ENCODE measurements at regions not wholly inside any gene's neighbourhood (a gene's known extent, or its start where the extent isn't known, plus 50 kb on each side); places are given as distances from the start of the nearest gene placed in this dataset.

GRCh38 chr20:57079031-57080005 lies 187.1 kb downstream of the BMP7 start:
- Histone ChIP-seq H3K27me3 (ENCODE audit: control insufficient read depth, insufficient read depth, low read length) (no peaks in the 10 kb centered on the region), H3K36me3 (ENCODE audit: control insufficient read depth, insufficient read depth, low read length) (no peaks in the 10 kb centered on the region), H3K4me3 (ENCODE audit: low read depth, low read length) (no peak overlapping the region)
- POLR2A ChIA-PET: no interaction called here
- CTCF ChIA-PET: interaction anchor here (1.3 kb wide), 2 partner anchors 12 to 267 kb away, joined by 3 to 4 read pairs; no protein-coding TSS in a partner anchor
- TF ChIP-seq, protein P1, sequence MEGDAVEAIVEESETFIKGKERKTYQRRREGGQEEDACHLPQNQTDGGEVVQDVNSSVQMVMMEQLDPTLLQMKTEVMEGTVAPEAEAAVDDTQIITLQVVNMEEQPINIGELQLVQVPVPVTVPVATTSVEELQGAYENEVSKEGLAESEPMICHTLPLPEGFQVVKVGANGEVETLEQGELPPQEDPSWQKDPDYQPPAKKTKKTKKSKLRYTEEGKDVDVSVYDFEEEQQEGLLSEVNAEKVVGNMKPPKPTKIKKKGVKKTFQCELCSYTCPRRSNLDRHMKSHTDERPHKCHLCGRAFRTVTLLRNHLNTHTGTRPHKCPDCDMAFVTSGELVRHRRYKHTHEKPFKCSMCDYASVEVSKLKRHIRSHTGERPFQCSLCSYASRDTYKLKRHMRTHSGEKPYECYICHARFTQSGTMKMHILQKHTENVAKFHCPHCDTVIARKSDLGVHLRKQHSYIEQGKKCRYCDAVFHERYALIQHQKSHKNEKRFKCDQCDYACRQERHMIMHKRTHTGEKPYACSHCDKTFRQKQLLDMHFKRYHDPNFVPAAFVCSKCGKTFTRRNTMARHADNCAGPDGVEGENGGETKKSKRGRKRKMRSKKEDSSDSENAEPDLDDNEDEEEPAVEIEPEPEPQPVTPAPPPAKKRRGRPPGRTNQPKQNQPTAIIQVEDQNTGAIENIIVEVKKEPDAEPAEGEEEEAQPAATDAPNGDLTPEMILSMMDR (IDR thresholded peaks at IDR 0.05; ENCODE audit: insufficient read depth, low read depth, low read length): no peak
- DNase-seq (ENCODE audit: low read depth): no peak

DNA sequence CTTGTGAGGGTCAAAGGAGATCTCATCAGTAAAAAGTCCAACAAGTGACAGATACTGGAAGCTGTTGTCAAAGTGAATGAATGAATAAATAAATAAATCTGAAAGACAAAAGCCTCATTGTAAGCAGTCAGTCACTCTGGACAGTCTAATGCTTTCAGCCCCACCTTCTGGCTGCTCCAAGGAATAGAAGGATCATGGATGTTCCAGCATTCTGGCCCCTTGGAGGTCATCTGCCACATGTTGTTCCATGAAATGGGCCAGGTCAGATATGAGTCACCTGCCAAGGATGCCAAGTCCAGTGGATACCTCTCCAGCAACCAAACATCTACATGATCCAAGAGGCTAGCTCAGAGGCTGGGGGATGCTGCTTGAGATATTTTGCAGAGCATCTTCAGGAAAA lies 185.6 kb downstream of the BMP7 start:
- no peak for DNase-seq (ENCODE audit: low read depth)
- TF ChIP-seq, protein P1 (IDR thresholded peaks at IDR 0.05; ENCODE audit: insufficient read depth, low read depth, low read length): peak; percentile 48
- ChIA-PET CTCF (interaction anchor here (0.6 to 2.4 kb wide), 6 partner anchors 9 to 656 kb away, joined by 3 to 14 read pairs (median 6); no protein-coding TSS in a partner anchor), POLR2A (no interaction called here)
- H3K36me3 ChIP-seq (ENCODE audit: control insufficient read depth, insufficient read depth, low read length): no peaks in the 10 kb centered on the region
- no peaks in the 10 kb centered on the region for H3K27me3 ChIP-seq (ENCODE audit: control insufficient read depth, insufficient read depth, low read length)
- no peak overlapping the region for H3K4me3 ChIP-seq (ENCODE audit: low read depth, low read length)

- no peak overlapping the region for H3K4me3 ChIP-seq (ENCODE audit: low read depth, low read length)
- no peaks in the 10 kb centered on the region for H3K27me3 ChIP-seq (ENCODE audit: control insufficient read depth, insufficient read depth, low read length)
- CTCF ChIA-PET: interaction anchor here (0.5 to 2.4 kb wide), 2 partner anchors 267 to 532 kb away, joined by 3 to 14 read pairs; no protein-coding TSS in a partner anchor
- POLR2A ChIA-PET: no interaction called here
- TF ChIP-seq, protein P1 (IDR thresholded peaks at IDR 0.05; ENCODE audit: insufficient read depth, low read depth, low read length): no peak
- no peaks in the 10 kb centered on the region for H3K36me3 ChIP-seq (ENCODE audit: control insufficient read depth, insufficient read depth, low read length)
- no peak for DNase-seq (ENCODE audit: low read depth)
Measured at GRCh38 chr20:57082357-57082945, 184.0 kb downstream of the BMP7 start.

DNA sequence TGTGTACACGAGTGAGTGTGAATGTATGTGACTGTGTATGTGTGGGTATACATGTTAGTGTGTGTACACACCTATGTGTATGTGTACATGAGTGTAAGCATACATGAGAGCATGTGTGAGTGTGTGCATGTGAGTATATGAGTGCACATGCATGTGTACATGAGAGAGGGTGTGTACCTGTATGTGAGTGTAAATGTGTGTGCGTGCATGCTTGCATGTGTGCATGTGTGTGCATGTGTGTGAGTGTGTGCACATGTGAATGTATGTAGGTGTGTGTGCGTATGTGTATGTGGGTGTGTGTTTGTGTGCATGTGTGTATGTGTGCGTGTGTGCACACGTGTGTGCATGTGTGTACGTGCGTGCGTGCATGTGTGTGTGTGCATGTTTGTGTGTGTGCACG lies 183.4 kb downstream of the BMP7 start:
- TF ChIP-seq, protein P1 (IDR thresholded peaks at IDR 0.05; ENCODE audit: insufficient read depth, low read depth, low read length): no peak
- Histone ChIP-seq H3K36me3 (ENCODE audit: control insufficient read depth, insufficient read depth, low read length) (no peaks in the 10 kb centered on the region), H3K27me3 (ENCODE audit: control insufficient read depth, insufficient read depth, low read length) (peaks cover under 1% of the 10 kb centered on the region), H3K4me3 (ENCODE audit: low read depth, low read length) (no peak overlapping the region)
- DNase-seq (ENCODE audit: low read depth): no peak
- ChIA-PET CTCF (interaction anchor here (0.5 kb wide), 1 partner anchor 266 kb away, joined by 3 read pairs; no protein-coding TSS in a partner anchor), POLR2A (no interaction called here)

DNA sequence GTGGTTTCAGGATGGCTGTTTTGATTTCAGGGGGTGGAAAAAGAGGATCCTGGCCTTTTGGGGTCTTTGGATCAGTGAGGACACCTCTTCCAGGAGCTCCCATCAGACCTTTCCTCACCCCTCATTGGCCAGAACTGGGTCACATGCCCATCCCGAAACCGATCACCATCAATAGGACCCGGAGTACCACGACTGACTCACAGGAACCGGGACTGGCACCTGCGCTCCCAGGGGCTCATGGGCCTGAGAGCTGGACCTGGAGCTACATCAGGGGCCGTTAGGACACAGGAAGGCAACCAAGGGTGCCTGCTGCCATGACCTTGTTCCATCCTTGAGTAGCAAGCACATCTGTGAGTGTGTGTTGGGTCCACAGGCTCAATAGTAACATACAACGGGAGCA lies 180.4 kb downstream of the BMP7 start:
- DNase-seq (ENCODE audit: low read depth): no peak
- CTCF ChIA-PET: interaction anchor here (1.9 to 2.5 kb wide), 2 partner anchors 261 to 264 kb away, joined by 6 to 17 read pairs; no protein-coding TSS in a partner anchor
- TF ChIP-seq, protein P1 (IDR thresholded peaks at IDR 0.05; ENCODE audit: insufficient read depth, low read depth, low read length): no peak

More for the DNA sequence above, 180.4 kb downstream of the BMP7 start:
- POLR2A ChIA-PET: no interaction called here
- Histone ChIP-seq H3K4me3 (ENCODE audit: low read depth, low read length) (no peak overlapping the region), H3K27me3 (ENCODE audit: control insufficient read depth, insufficient read depth, low read length) (peaks cover 2% of the 10 kb centered on the region), H3K36me3 (ENCODE audit: control insufficient read depth, insufficient read depth, low read length) (no peaks in the 10 kb centered on the region)
